ENCODE measurements at regions not wholly inside any gene's neighbourhood (a gene's known extent, or its start where the extent isn't known, plus 50 kb on each side); places are given as distances from the start of the nearest gene placed in this dataset.

- H3K4me1 Mint-ChIP-seq, result no peaks in the 10 kb centered on the region
- no peak overlapping the region for H2AFZ ChIP-seq (replicated peaks)
- H3K36me3 Mint-ChIP-seq, result no peaks in the 10 kb centered on the region
- H3K27ac Mint-ChIP-seq, result no peak overlapping the region
- TF ChIP-seq CTCF (IDR thresholded peaks at IDR 0.05) (no peak), EZH2 (IDR thresholded peaks at IDR 0.05) (no peak), EZH2phosphoT487 (IDR thresholded peaks at IDR 0.05) (no peak)
- H3K4me3 ChIP-seq, result no peak overlapping the region
- H3K27me3 Mint-ChIP-seq (ENCODE audit: insufficient read depth, low read depth), result peaks cover 5% of the 10 kb centered on the region
- DNase-seq (ENCODE audit: low spot score), result no peak
- no peak overlapping the region for H3K4me2 ChIP-seq
- no peak overlapping the region for H3K27ac ChIP-seq
- no peak overlapping the region for H3K9ac ChIP-seq
- no peaks in the 10 kb centered on the region for H3K4me1 ChIP-seq
- H4K20me1 ChIP-seq (ENCODE audit: low read depth), result no peaks in the 10 kb centered on the region
- no peaks in the 10 kb centered on the region for H3K9me3 Mint-ChIP-seq
- H3K36me3 ChIP-seq, result no peaks in the 10 kb centered on the region
- no peaks in the 10 kb centered on the region for H3K27me3 ChIP-seq
- no peak overlapping the region for H3K4me3 Mint-ChIP-seq
- no peaks in the 10 kb centered on the region for H3F3A ChIP-seq (ENCODE audit: low read depth)
- H3K9me3 ChIP-seq (ENCODE audit: low read depth), result no peaks in the 10 kb centered on the region
- H3K79me2 ChIP-seq (ENCODE audit: low read depth), result no peaks in the 10 kb centered on the region
These were observed 92.2 kb upstream of the TRPC7 start for GRCh38 chr5:136457390-136458013.

GRCh38 chr5:136455409-136455808 lies 90.1 kb upstream of the TRPC7 start:
- TF ChIP-seq EZH2phosphoT487 (IDR thresholded peaks at IDR 0.05) (no peak), CTCF (IDR thresholded peaks at IDR 0.05) (no peak), EZH2 (IDR thresholded peaks at IDR 0.05) (no peak)
- Histone ChIP-seq H3K79me2 (ENCODE audit: low read depth) (no peaks in the 10 kb centered on the region), H3K9me3 (ENCODE audit: low read depth) (no peaks in the 10 kb centered on the region), H3K27me3 (no peaks in the 10 kb centered on the region), H3K4me1 (no peaks in the 10 kb centered on the region), H3K4me3 (no peak overlapping the region), H3K36me3 (no peaks in the 10 kb centered on the region), H3K9ac (no peak overlapping the region), H3K4me2 (no peak overlapping the region), H4K20me1 (ENCODE audit: low read depth) (no peaks in the 10 kb centered on the region), H3F3A (ENCODE audit: low read depth) (no peaks in the 10 kb centered on the region), H2AFZ (replicated peaks) (no peak overlapping the region), H3K27ac (no peak overlapping the region)
- Mint-ChIP-seq H3K9me3 (peaks cover 2% of the 10 kb centered on the region), H3K4me3 (no peak overlapping the region), H3K27me3 (ENCODE audit: insufficient read depth, low read depth) (peaks cover 4% of the 10 kb centered on the region), H3K36me3 (no peaks in the 10 kb centered on the region), H3K27ac (no peak overlapping the region), H3K4me1 (no peaks in the 10 kb centered on the region)
- no peak for DNase-seq (ENCODE audit: low spot score)

GRCh38 chr5:136453986-136454758 lies 88.8 kb upstream of the TRPC7 start:
- Histone ChIP-seq H3K9ac (no peak overlapping the region), H3K4me3 (no peak overlapping the region), H3F3A (ENCODE audit: low read depth) (no peaks in the 10 kb centered on the region), H3K4me1 (no peaks in the 10 kb centered on the region), H3K4me2 (no peak overlapping the region), H3K79me2 (ENCODE audit: low read depth) (no peaks in the 10 kb centered on the region), H2AFZ (replicated peaks) (no peak overlapping the region), H3K9me3 (ENCODE audit: low read depth) (no peaks in the 10 kb centered on the region), H3K27me3 (no peaks in the 10 kb centered on the region), H3K36me3 (no peaks in the 10 kb centered on the region), H3K27ac (no peak overlapping the region), H4K20me1 (ENCODE audit: low read depth) (no peaks in the 10 kb centered on the region)
- H3K4me3 Mint-ChIP-seq, result no peak overlapping the region
- no peak for TF ChIP-seq CTCF (IDR thresholded peaks at IDR 0.05)
- TF ChIP-seq EZH2 (IDR thresholded peaks at IDR 0.05), result no peak
- no peak for TF ChIP-seq EZH2phosphoT487 (IDR thresholded peaks at IDR 0.05)
- H3K9me3 Mint-ChIP-seq, result peaks cover 5% of the 10 kb centered on the region
- H3K27me3 Mint-ChIP-seq (ENCODE audit: insufficient read depth, low read depth), result peaks cover 4% of the 10 kb centered on the region
- H3K36me3 Mint-ChIP-seq, result no peaks in the 10 kb centered on the region
- H3K4me1 Mint-ChIP-seq, result no peaks in the 10 kb centered on the region
- DNase-seq (ENCODE audit: low spot score), result no peak
- no peak overlapping the region for H3K27ac Mint-ChIP-seq

All from neural progenitor cell (in vitro differentiated cells).